HEK293 (cell line): ENCODE measurements at regions not wholly inside any gene's neighbourhood (a gene's known extent, or its start where the extent isn't known, plus 50 kb on each side); places are given as distances from the start of the nearest gene placed in this dataset.

Source experiments
- CTCF ChIA-PET: fragments of 350-600 bp; formaldehyde crosslinking; extraction: SDS; loops from one replicate; lab custom pipeline; 2021; ENCODE audit warnings: antibody characterized with exemption; lab: Yijun Ruan, JAX
- POLR2A ChIA-PET: fragments of 300-600 bp; formaldehyde crosslinking; extraction: SDS; loops from one replicate; lab custom pipeline; 2020; ENCODE audit warnings: antibody characterized with exemption, inconsistent platforms; lab: Yijun Ruan, JAX
- H3K27ac ChIP-seq: fragments of 200-500 bp; sonication (Bioruptor generic); 2 replicates; pipeline ENCODE4 v1.5.1; 2014; ENCODE audit warnings: low read depth, low read length, control low read depth, inconsistent platforms; ENCODE audit errors: extremely low read depth
- H3K36me3 ChIP-seq, 2 experiments: fragments of 200-500 bp in 1 of 2; sonication (Bioruptor generic) in 1 of 2; 1 replicate in 1 of 2; 2 replicates in 1 of 2; pipeline ENCODE4 v1.5.1; 2014 to 2017; ENCODE audit warnings: inconsistent platforms in 2 of 2, low read length in 2 of 2; ENCODE audit not compliant: control insufficient read depth in 2 of 2, insufficient read depth in 1 of 2
- H3K4me1 ChIP-seq: fragments of 200-500 bp; sonication (Bioruptor generic); 2 replicates; pipeline ENCODE4 v1.5.1; 2014; ENCODE audit warnings: mild to moderate bottlenecking, low read length, inconsistent platforms; ENCODE audit not compliant: control insufficient read depth, insufficient read depth
- H3K4me3 ChIP-seq: 2 replicates; pipeline ENCODE4 v1.5.1; 2011; ENCODE audit warnings: low read depth, mild to moderate bottlenecking, control low read depth, low read length, moderate library complexity
- H3K9me3 ChIP-seq: fragments of 200-500 bp; sonication (Bioruptor generic); 2 replicates; pipeline ENCODE4 v1.5.1; 2014; ENCODE audit warnings: low read depth, low read length, inconsistent platforms; ENCODE audit not compliant: control insufficient read depth, insufficient read depth
- BCL6B ChIP-seq: fragments of 450-650 bp; formaldehyde crosslinking; IDR thresholded peaks from 2 replicates; pipeline ENCODE4 v1.5.1; 2017; ENCODE audit warnings: missing biosample characterization, missing genetic modification characterization
- PBX3 ChIP-seq: sonication (generic); formaldehyde crosslinking; IDR thresholded peaks from 2 replicates; pipeline ENCODE4 v1.8.1; 2022; ENCODE audit warnings: mild to moderate bottlenecking, moderate library complexity, missing genetic modification reagents
- PRDM4 ChIP-seq: fragments of 450-650 bp; formaldehyde crosslinking; IDR thresholded peaks from 2 replicates; pipeline ENCODE4 v1.5.1; 2017; ENCODE audit warnings: missing biosample characterization, missing genetic modification characterization
- SCRT1 ChIP-seq: fragments of 450-650 bp; formaldehyde crosslinking; IDR thresholded peaks from 2 replicates; pipeline ENCODE4 v1.5.1; 2016; ENCODE audit warnings: missing biosample characterization, missing genetic modification characterization, borderline replicate concordance
- SP7 ChIP-seq: fragments of 450-650 bp; formaldehyde crosslinking; IDR thresholded peaks from 2 replicates; pipeline ENCODE4 v1.5.1; 2016; ENCODE audit warnings: missing biosample characterization, missing genetic modification characterization
- TRIM28 ChIP-seq: IDR thresholded peaks from 2 replicates; pipeline ENCODE4 v1.6.1; 2011; ENCODE audit warnings: low read length, control low read depth, borderline replicate concordance
- WT1 ChIP-seq: fragments of 450-650 bp; formaldehyde crosslinking; IDR thresholded peaks from 2 replicates; pipeline ENCODE4 v1.5.1; 2016; ENCODE audit warnings: missing biosample characterization, missing genetic modification characterization
- ZBTB6 ChIP-seq: fragments of 450-650 bp; formaldehyde crosslinking; IDR thresholded peaks from 2 replicates; pipeline ENCODE4 v1.5.1; 2017; ENCODE audit warnings: missing biosample characterization, missing genetic modification characterization
- ZNF211 ChIP-seq: fragments of 450-650 bp; formaldehyde crosslinking; IDR thresholded peaks from 2 replicates; pipeline ENCODE4 v1.5.1; 2016; ENCODE audit warnings: low read depth, missing biosample characterization, missing genetic modification characterization
- ZNF214 ChIP-seq: fragments of 450-650 bp; formaldehyde crosslinking; IDR thresholded peaks from 2 replicates; pipeline ENCODE4 v1.5.1; 2017; ENCODE audit warnings: missing biosample characterization, mild to moderate bottlenecking, missing genetic modification characterization, borderline replicate concordance
- ZNF341 ChIP-seq: fragments of 450-650 bp; formaldehyde crosslinking; IDR thresholded peaks from 2 replicates; pipeline ENCODE4; 2016; ENCODE audit warnings: low read depth, missing biosample characterization, missing genetic modification characterization
- ZNF423 ChIP-seq: fragments of 450-650 bp; formaldehyde crosslinking; IDR thresholded peaks from 2 replicates; pipeline ENCODE4 v1.5.1; 2016; ENCODE audit warnings: missing biosample characterization, missing genetic modification characterization
- ZNF433 ChIP-seq: fragments of 450-650 bp; formaldehyde crosslinking; IDR thresholded peaks from 2 replicates; pipeline ENCODE4 v1.5.1; 2016; ENCODE audit warnings: missing biosample characterization, missing genetic modification characterization, low read depth
- ZNF48 ChIP-seq: fragments of 450-650 bp; formaldehyde crosslinking; IDR thresholded peaks from 2 replicates; pipeline ENCODE4 v1.5.1; 2016; ENCODE audit warnings: missing biosample characterization, missing genetic modification characterization
- ZNF701 ChIP-seq: fragments of 450-650 bp; formaldehyde crosslinking; IDR thresholded peaks from 2 replicates; pipeline ENCODE4 v1.5.1; 2016; ENCODE audit warnings: missing biosample characterization, missing genetic modification characterization
- ZNF768 ChIP-seq: fragments of 450-650 bp; formaldehyde crosslinking; IDR thresholded peaks from 2 replicates; pipeline ENCODE4 v1.5.1; 2018; ENCODE audit warnings: missing biosample characterization, mild to moderate bottlenecking, missing genetic modification characterization
- ZXDB ChIP-seq: fragments of 450-650 bp; formaldehyde crosslinking; IDR thresholded peaks from 2 replicates; pipeline ENCODE4 v1.5.1; 2016; ENCODE audit warnings: missing biosample characterization, missing genetic modification characterization

- TF ChIP-seq ZBTB6 (tag by site-specific recombination) (no peak), ZNF341 (tag by site-specific recombination) (no peak), ZNF701 (tag by site-specific recombination) (no peak), ZNF211 (tag by site-specific recombination) (no peak), PRDM4 (tag by site-specific recombination) (no peak), ZXDB (tag by site-specific recombination) (no peak), ZNF423 (no peak)
Measured at GRCh38 chr10:59448616-59449015, 86.3 kb upstream of the FAM13C start (continued).

GRCh38 chr10:59435707-59436106 is 73.4 kb upstream of the FAM13C start:
- Histone ChIP-seq H3K36me3 (no peaks in the 10 kb centered on the region), H3K4me1 (no peaks in the 10 kb centered on the region), H3K4me3 (no peak overlapping the region), H3K9me3 (no peaks in the 10 kb centered on the region; the same call in 1 of the 2 replicates), H3K27ac (no peak overlapping the region)
- CTCF ChIA-PET = no interaction called here
- POLR2A ChIA-PET = no interaction called here
- TF ChIP-seq ZNF433 (tag by site-specific recombination) (no peak), SCRT1 (no peak), ZBTB6 (tag by site-specific recombination) (no peak), ZNF768 (tag by site-specific recombination) (no peak), WT1 (tag by site-specific recombination) (no peak), PBX3 (CRISPR knock-in tag) (no peak), SP7 (no peak), BCL6B (tag by site-specific recombination) (no peak), TRIM28 (no peak), ZNF214 (tag by site-specific recombination) (no peak), ZNF48 (tag by site-specific recombination) (no peak)
